Astrocyte (in vitro differentiated cells and primary cell): ENCODE measurements at regions not wholly inside any gene's neighbourhood (a gene's known extent, or its start where the extent isn't known, plus 50 kb on each side); places are given as distances from the start of the nearest gene placed in this dataset.

Experiments used
- DNase-seq: peaks from one replicate; pipeline ENCODE4 v3.0.0-alpha.2; 2010; ENCODE audit warnings: low read depth
- FAIRE-seq: peaks from 2 replicates; lab custom pipeline; 2011; peaks lifted over from hg19 to GRCh38; lab: Jason Lieb, UNC
- H2AFZ ChIP-seq: 2 replicates; pipeline ENCODE4 v1.6.0; 2012; ENCODE audit warnings: low read depth, low read length, inconsistent platforms
- H3K27ac ChIP-seq: 2 replicates; pipeline ENCODE4 v1.5.1; 2011; ENCODE audit warnings: low read depth, low read length, inconsistent platforms
- H3K27me3 ChIP-seq: 2 replicates; pipeline ENCODE4 v1.6.0; 2011; ENCODE audit warnings: low read length, inconsistent platforms; ENCODE audit not compliant: insufficient read depth
- H3K36me3 ChIP-seq: 2 replicates; pipeline ENCODE4 v1.5.1; 2011; ENCODE audit warnings: low read length, inconsistent platforms; ENCODE audit not compliant: insufficient read depth
- H3K4me1 ChIP-seq: 2 replicates; pipeline ENCODE4 v1.5.1; 2011; ENCODE audit warnings: low read length, inconsistent platforms; ENCODE audit not compliant: insufficient read depth
- H3K4me2 ChIP-seq: 2 replicates; pipeline ENCODE4 v1.6.0; 2012; ENCODE audit warnings: low read length, inconsistent platforms
- H3K4me3 ChIP-seq: 2 replicates; pipeline ENCODE4 v1.5.1; 2011; ENCODE audit warnings: low read depth, mild to moderate bottlenecking, low read length, inconsistent platforms; ENCODE audit not compliant: insufficient read depth
- H3K79me2 ChIP-seq: 2 replicates; pipeline ENCODE4 v1.6.0; 2012; ENCODE audit warnings: mild to moderate bottlenecking, low read length, inconsistent platforms; ENCODE audit not compliant: insufficient read depth
- H3K9ac ChIP-seq: 2 replicates; pipeline ENCODE4 v1.6.0; 2012; ENCODE audit warnings: mild to moderate bottlenecking, low read length, inconsistent platforms
- H3K9me3 ChIP-seq: 2 replicates; pipeline ENCODE4 v1.5.1; 2012; ENCODE audit warnings: low read depth, mild to moderate bottlenecking, low read length, inconsistent platforms; ENCODE audit not compliant: insufficient read depth
- H4K20me1 ChIP-seq: 2 replicates; pipeline ENCODE4 v1.6.0; 2012; ENCODE audit warnings: low read length, inconsistent platforms; ENCODE audit not compliant: insufficient read depth
- H3K27ac Mint-ChIP-seq: one replicate; pipeline ENCODE4 v1.8.0; 2021; ENCODE audit warnings: mild to moderate bottlenecking, mixed read lengths; ENCODE audit not compliant: unreplicated experiment
- H3K27me3 Mint-ChIP-seq: one replicate; pipeline ENCODE4 v1.8.0; 2021; ENCODE audit warnings: low read depth, mixed read lengths; ENCODE audit not compliant: unreplicated experiment
- H3K36me3 Mint-ChIP-seq: one replicate; pipeline ENCODE4 v1.8.0; 2021; ENCODE audit warnings: low read depth, mixed read lengths; ENCODE audit not compliant: unreplicated experiment
- H3K4me1 Mint-ChIP-seq: one replicate; pipeline ENCODE4 v1.8.0; 2021; ENCODE audit warnings: low read depth, mixed read lengths; ENCODE audit not compliant: unreplicated experiment
- H3K4me3 Mint-ChIP-seq: one replicate; pipeline ENCODE4 v1.8.0; 2021; ENCODE audit warnings: mild to moderate bottlenecking, moderate library complexity, mixed read lengths; ENCODE audit not compliant: unreplicated experiment
- H3K9me3 Mint-ChIP-seq: one replicate; pipeline ENCODE4 v1.8.0; 2021; ENCODE audit warnings: mild to moderate bottlenecking, mixed read lengths; ENCODE audit not compliant: unreplicated experiment
- CTCF ChIP-seq: IDR thresholded peaks from 2 replicates; pipeline ENCODE4 v1.5.1; 2011; ENCODE audit warnings: low read depth, mild to moderate bottlenecking, inconsistent platforms, low read length, moderate library complexity; ENCODE audit not compliant: insufficient read depth
- EZH2 ChIP-seq: IDR thresholded peaks from 2 replicates; pipeline ENCODE4 v1.6.1; 2012; ENCODE audit warnings: mild to moderate bottlenecking, low read length, inconsistent platforms; ENCODE audit not compliant: insufficient read depth

GRCh38 chr11:88448131-88448670 lies 110.7 kb upstream of the CTSC start:
- Mint-ChIP-seq H3K4me1 (no peaks in the 10 kb centered on the region), H3K27me3 (no peaks in the 10 kb centered on the region), H3K36me3 (no peaks in the 10 kb centered on the region), H3K4me3 (no peak overlapping the region), H3K27ac (no peak overlapping the region), H3K9me3 (peaks cover 2% of the 10 kb centered on the region)
- H3K9ac ChIP-seq: no peak overlapping the region
- H3K4me2 ChIP-seq: no peak overlapping the region
- H3K4me1 ChIP-seq: no peaks in the 10 kb centered on the region
- no peak overlapping the region for H3K4me3 ChIP-seq
- no peaks in the 10 kb centered on the region for H3K36me3 ChIP-seq
- no peak overlapping the region for H2AFZ ChIP-seq
- FAIRE-seq (no peak), DNase-seq (no peak)
- H3K27ac ChIP-seq: no peak overlapping the region
- TF ChIP-seq CTCF: no peak
- TF ChIP-seq EZH2: no peak
- H3K79me2 ChIP-seq: no peaks in the 10 kb centered on the region
- H4K20me1 ChIP-seq: no peaks in the 10 kb centered on the region
- no peaks in the 10 kb centered on the region for H3K27me3 ChIP-seq
- no peaks in the 10 kb centered on the region for H3K9me3 ChIP-seq

- Histone ChIP-seq H3K9me3 (no peaks in the 10 kb centered on the region), H3K4me2 (no peak overlapping the region), H3K4me3 (no peak overlapping the region), H3K9ac (no peak overlapping the region), H3K36me3 (no peaks in the 10 kb centered on the region), H3K4me1 (no peaks in the 10 kb centered on the region), H3K27ac (no peak overlapping the region), H2AFZ (no peak overlapping the region), H3K27me3 (no peaks in the 10 kb centered on the region), H4K20me1 (no peaks in the 10 kb centered on the region), H3K79me2 (no peaks in the 10 kb centered on the region)
- no peaks in the 10 kb centered on the region for H3K4me1 Mint-ChIP-seq
- no peaks in the 10 kb centered on the region for H3K36me3 Mint-ChIP-seq
- TF ChIP-seq CTCF (no peak), EZH2 (no peak)
- DNase-seq (no peak), FAIRE-seq (no peak)
- no peaks in the 10 kb centered on the region for H3K27me3 Mint-ChIP-seq
- H3K4me3 Mint-ChIP-seq: no peak overlapping the region
- peaks cover 2% of the 10 kb centered on the region for H3K9me3 Mint-ChIP-seq
- no peak overlapping the region for H3K27ac Mint-ChIP-seq
Observed at GRCh38 chr11:88447281-88447680, 109.7 kb upstream of the CTSC start.

- no peak overlapping the region for H3K4me3 Mint-ChIP-seq
- FAIRE-seq: no peak
- no peak overlapping the region for H3K27ac ChIP-seq
- no peak for TF ChIP-seq CTCF
- TF ChIP-seq EZH2: no peak
- H3K27me3 Mint-ChIP-seq: no peaks in the 10 kb centered on the region
- no peaks in the 10 kb centered on the region for H3K79me2 ChIP-seq
- no peak overlapping the region for H3K9ac ChIP-seq
- no peaks in the 10 kb centered on the region for H3K4me1 Mint-ChIP-seq
- no peaks in the 10 kb centered on the region for H3K9me3 Mint-ChIP-seq
- no peaks in the 10 kb centered on the region for H3K36me3 Mint-ChIP-seq
- H3K27me3 ChIP-seq: no peaks in the 10 kb centered on the region
- H4K20me1 ChIP-seq: no peaks in the 10 kb centered on the region
- no peaks in the 10 kb centered on the region for H3K4me1 ChIP-seq
- H3K4me2 ChIP-seq: no peak overlapping the region
- no peaks in the 10 kb centered on the region for H3K36me3 ChIP-seq
- H3K4me3 ChIP-seq: no peak overlapping the region
- H3K27ac Mint-ChIP-seq: no peak overlapping the region
- H2AFZ ChIP-seq: no peak overlapping the region
- no peak for DNase-seq
- no peaks in the 10 kb centered on the region for H3K9me3 ChIP-seq
Observed at GRCh38 chr11:88439356-88439755, 101.8 kb upstream of the CTSC start.
